MM.1S (cell line): ENCODE measurements at regions not wholly inside any gene's neighbourhood (a gene's known extent, or its start where the extent isn't known, plus 50 kb on each side); places are given as distances from the start of the nearest gene placed in this dataset.

ENCODE experiments used
- EZH2 ChIP-seq: fragments of 300-600 bp; sonication (generic); optimal IDR thresholded peaks from 2 replicates; pipeline ENCODE3; 2017; ENCODE audit warnings: low read depth, mild to moderate bottlenecking, antibody characterized with exemption, low read length, mixed read lengths
- TF ChIP-seq, protein P1 (sequence below): fragments of 300-600 bp; sonication (generic); IDR thresholded peaks from 2 replicates; pipeline ENCODE4 v1.5.1; 2016; ENCODE audit warnings: antibody characterized with exemption, low read length, mixed read lengths

DNA sequence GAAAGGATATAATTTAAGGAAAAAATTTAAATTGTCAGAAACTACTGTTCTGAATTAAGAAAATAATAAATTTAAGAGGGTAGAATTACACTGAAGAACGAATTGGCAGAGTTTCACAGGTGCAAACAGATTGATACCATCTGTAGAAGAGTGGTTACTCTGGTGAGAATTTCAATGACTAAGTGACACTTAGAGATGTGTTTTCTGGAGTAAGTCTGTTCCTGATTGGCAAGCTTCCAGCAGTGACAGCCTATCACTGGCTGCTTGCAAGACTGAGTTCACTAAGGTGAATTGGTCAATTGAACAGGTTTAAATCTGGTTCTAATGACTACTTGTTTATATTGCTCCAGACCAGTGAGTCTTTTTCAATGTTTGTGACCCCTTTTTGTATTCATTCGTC, 838.2 kb upstream of the RGS18 start:
- TF ChIP-seq, protein P1, sequence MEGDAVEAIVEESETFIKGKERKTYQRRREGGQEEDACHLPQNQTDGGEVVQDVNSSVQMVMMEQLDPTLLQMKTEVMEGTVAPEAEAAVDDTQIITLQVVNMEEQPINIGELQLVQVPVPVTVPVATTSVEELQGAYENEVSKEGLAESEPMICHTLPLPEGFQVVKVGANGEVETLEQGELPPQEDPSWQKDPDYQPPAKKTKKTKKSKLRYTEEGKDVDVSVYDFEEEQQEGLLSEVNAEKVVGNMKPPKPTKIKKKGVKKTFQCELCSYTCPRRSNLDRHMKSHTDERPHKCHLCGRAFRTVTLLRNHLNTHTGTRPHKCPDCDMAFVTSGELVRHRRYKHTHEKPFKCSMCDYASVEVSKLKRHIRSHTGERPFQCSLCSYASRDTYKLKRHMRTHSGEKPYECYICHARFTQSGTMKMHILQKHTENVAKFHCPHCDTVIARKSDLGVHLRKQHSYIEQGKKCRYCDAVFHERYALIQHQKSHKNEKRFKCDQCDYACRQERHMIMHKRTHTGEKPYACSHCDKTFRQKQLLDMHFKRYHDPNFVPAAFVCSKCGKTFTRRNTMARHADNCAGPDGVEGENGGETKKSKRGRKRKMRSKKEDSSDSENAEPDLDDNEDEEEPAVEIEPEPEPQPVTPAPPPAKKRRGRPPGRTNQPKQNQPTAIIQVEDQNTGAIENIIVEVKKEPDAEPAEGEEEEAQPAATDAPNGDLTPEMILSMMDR = no peak
- no peak for TF ChIP-seq EZH2
